BLaER1 (cell line): ENCODE measurements at regions not wholly inside any gene's neighbourhood (a gene's known extent, or its start where the extent isn't known, plus 50 kb on each side); places are given as distances from the start of the nearest gene placed in this dataset.
"Not testable (repeated sequence)": the region's sequence is repeated elsewhere in the genome, so short reads cannot be mapped to it uniquely, and the experiment has no call there.

Experiments
- H3K27ac ChIP-seq: shearing (Covaris generic); formaldehyde crosslinking; 2 replicates; pipeline ENCODE4 v1.8.1; 2022
- H3K27me3 ChIP-seq: shearing (Covaris generic); formaldehyde crosslinking; 2 replicates; pipeline ENCODE4 v1.8.1; 2022
- H3K36me3 ChIP-seq: shearing (Covaris generic); formaldehyde crosslinking; 2 replicates; pipeline ENCODE4 v1.8.1; 2022
- H3K4me1 ChIP-seq: shearing (Covaris generic); formaldehyde crosslinking; 2 replicates; pipeline ENCODE4 v1.8.1; 2022
- H3K4me2 ChIP-seq: shearing (Covaris generic); formaldehyde crosslinking; 2 replicates; pipeline ENCODE4 v1.8.1; 2022
- H3K4me3 ChIP-seq: shearing (Covaris generic); formaldehyde crosslinking; 2 replicates; pipeline ENCODE4 v1.8.1; 2022
- H3K9ac ChIP-seq: shearing (Covaris generic); formaldehyde crosslinking; 2 replicates; pipeline ENCODE4 v1.8.1; 2022
- H3K9me3 ChIP-seq: shearing (Covaris generic); formaldehyde crosslinking; 2 replicates; pipeline ENCODE4 v1.8.1; 2022
- H4K20me1 ChIP-seq: shearing (Covaris generic); formaldehyde crosslinking; 2 replicates; pipeline ENCODE4 v1.8.1; 2022
- Cebpa-rat ChIP-seq: shearing (Covaris generic); IDR thresholded peaks from 2 replicates; pipeline ENCODE4 v1.8.1; 2022

GRCh38 chr9:22649384-22649783 lies 202.8 kb downstream of the DMRTA1 start:
- no peak overlapping the region for H3K9ac ChIP-seq
- no peak for TF ChIP-seq Cebpa-rat
- no peaks in the 10 kb centered on the region for H3K27me3 ChIP-seq
- H3K27ac ChIP-seq = no peak overlapping the region
- no peak overlapping the region for H3K4me2 ChIP-seq
- H3K36me3 ChIP-seq = no peaks in the 10 kb centered on the region
- H3K4me3 ChIP-seq = no peak overlapping the region
- H3K9me3 ChIP-seq = no peaks in the 10 kb centered on the region
- H4K20me1 ChIP-seq = no peaks in the 10 kb centered on the region
- H3K4me1 ChIP-seq = no peaks in the 10 kb centered on the region

- Histone ChIP-seq H3K9me3 (no peaks in the 10 kb centered on the region), H4K20me1 (no peaks in the 10 kb centered on the region), H3K4me3 (no peak overlapping the region), H3K27me3 (no peaks in the 10 kb centered on the region), H3K4me1 (no peaks in the 10 kb centered on the region), H3K36me3 (no peaks in the 10 kb centered on the region), H3K27ac (no peak overlapping the region), H3K4me2 (no peak overlapping the region), H3K9ac (no peak overlapping the region)
- TF ChIP-seq Cebpa-rat = no peak
Observed at GRCh38 chr9:22650145-22650544, 203.5 kb downstream of the DMRTA1 start.

- H3K9me3 ChIP-seq = no peaks in the 10 kb centered on the region
- no peaks in the 10 kb centered on the region for H4K20me1 ChIP-seq
- no peaks in the 10 kb centered on the region for H3K4me1 ChIP-seq
- no peak overlapping the region for H3K4me2 ChIP-seq
- H3K27me3 ChIP-seq = no peaks in the 10 kb centered on the region
- H3K27ac ChIP-seq = no peak overlapping the region
- H3K9ac ChIP-seq = no peak overlapping the region
- H3K4me3 ChIP-seq = no peak overlapping the region
- no peak for TF ChIP-seq Cebpa-rat
- H3K36me3 ChIP-seq = no peaks in the 10 kb centered on the region
Observed at GRCh38 chr9:22650946-22651345, 204.3 kb downstream of the DMRTA1 start.

GRCh38 chr9:22654833-22655232 lies 208.2 kb downstream of the DMRTA1 start:
- Histone ChIP-seq H3K27me3 (no peaks in the 10 kb centered on the region), H3K4me2 (no peak overlapping the region), H3K9ac (no peak overlapping the region), H3K9me3 (no peaks in the 10 kb centered on the region), H3K27ac (no peak overlapping the region), H3K4me1 (no peaks in the 10 kb centered on the region), H3K4me3 (no peak overlapping the region), H3K36me3 (no peaks in the 10 kb centered on the region), H4K20me1 (no peaks in the 10 kb centered on the region)
- no peak for TF ChIP-seq Cebpa-rat

- Histone ChIP-seq H3K4me3 (no peak overlapping the region), H3K9ac (no peak overlapping the region), H3K9me3 (no peaks in the 10 kb centered on the region), H3K27me3 (no peaks in the 10 kb centered on the region), H3K36me3 (no peaks in the 10 kb centered on the region), H3K27ac (no peak overlapping the region), H3K4me2 (no peak overlapping the region), H3K4me1 (no peaks in the 10 kb centered on the region), H4K20me1 (no peaks in the 10 kb centered on the region)
- no peak for TF ChIP-seq Cebpa-rat
Observed at GRCh38 chr9:22657713-22658112, 211.1 kb downstream of the DMRTA1 start.

- not testable (repeated sequence) for H3K27ac ChIP-seq, H3K4me1 ChIP-seq, H3K36me3 ChIP-seq, H3K9ac ChIP-seq, H3K9me3 ChIP-seq, H3K4me3 ChIP-seq, H3K4me2 ChIP-seq, H3K27me3 ChIP-seq, H4K20me1 ChIP-seq
Observed at GRCh38 chr9:22658484-22658883, 211.9 kb downstream of the DMRTA1 start.

GRCh38 chr9:22682536-22682935 lies 235.9 kb downstream of the DMRTA1 start:
- Histone ChIP-seq H3K36me3 (no peaks in the 10 kb centered on the region), H3K27me3 (no peaks in the 10 kb centered on the region), H4K20me1 (no peaks in the 10 kb centered on the region), H3K4me1 (no peaks in the 10 kb centered on the region), H3K9me3 (no peaks in the 10 kb centered on the region), H3K9ac (no peak overlapping the region), H3K27ac (no peak overlapping the region), H3K4me3 (no peak overlapping the region), H3K4me2 (no peak overlapping the region)
- no peak for TF ChIP-seq Cebpa-rat

- no peaks in the 10 kb centered on the region for H3K4me1 ChIP-seq
- no peak overlapping the region for H3K27ac ChIP-seq
- H3K4me2 ChIP-seq = no peak overlapping the region
- no peaks in the 10 kb centered on the region for H3K27me3 ChIP-seq
- H3K4me3 ChIP-seq = no peak overlapping the region
- no peaks in the 10 kb centered on the region for H3K36me3 ChIP-seq
- H4K20me1 ChIP-seq = no peaks in the 10 kb centered on the region
- no peak overlapping the region for H3K9ac ChIP-seq
- no peaks in the 10 kb centered on the region for H3K9me3 ChIP-seq
- no peak for TF ChIP-seq Cebpa-rat
Observed at GRCh38 chr9:22682961-22683699, 236.5 kb downstream of the DMRTA1 start.

- Histone ChIP-seq H3K4me1 (no peaks in the 10 kb centered on the region), H3K9me3 (no peaks in the 10 kb centered on the region), H3K27ac (no peak overlapping the region), H3K4me3 (no peak overlapping the region), H3K9ac (no peak overlapping the region), H4K20me1 (no peaks in the 10 kb centered on the region), H3K36me3 (no peaks in the 10 kb centered on the region), H3K4me2 (no peak overlapping the region), H3K27me3 (no peaks in the 10 kb centered on the region)
- TF ChIP-seq Cebpa-rat = no peak
Observed at GRCh38 chr9:22683700-22684075, 237.1 kb downstream of the DMRTA1 start.

- Histone ChIP-seq H3K4me2 (no peak overlapping the region), H3K36me3 (no peaks in the 10 kb centered on the region), H3K9me3 (no peaks in the 10 kb centered on the region), H3K4me3 (no peak overlapping the region), H3K27ac (no peak overlapping the region), H4K20me1 (no peaks in the 10 kb centered on the region), H3K27me3 (no peaks in the 10 kb centered on the region), H3K9ac (no peak overlapping the region), H3K4me1 (no peaks in the 10 kb centered on the region)
- TF ChIP-seq Cebpa-rat = no peak
Observed at GRCh38 chr9:22693156-22693555, 246.5 kb downstream of the DMRTA1 start.

- Histone ChIP-seq H3K27ac (no peak overlapping the region), H3K9ac (no peak overlapping the region), H3K4me1 (no peaks in the 10 kb centered on the region), H3K4me3 (no peak overlapping the region), H3K27me3 (no peaks in the 10 kb centered on the region), H3K4me2 (no peak overlapping the region), H4K20me1 (no peaks in the 10 kb centered on the region), H3K9me3 (no peaks in the 10 kb centered on the region), H3K36me3 (no peaks in the 10 kb centered on the region)
- no peak for TF ChIP-seq Cebpa-rat
Observed at GRCh38 chr9:22700171-22700570, 253.5 kb downstream of the DMRTA1 start.
